B cell (primary cell): ENCODE measurements at regions not wholly inside any gene's neighbourhood (a gene's known extent, or its start where the extent isn't known, plus 50 kb on each side); places are given as distances from the start of the nearest gene placed in this dataset.

Source experiments
- ATAC-seq: fragments of 200-7000 bp; cut with Tn5 transposase; one replicate; pipeline ENCODE4 v1.10.0; 2021; ENCODE audit warnings: low read depth, mild to moderate bottlenecking, moderate number of reproducible peaks, moderate library complexity
- CTCF ChIA-PET: fragments of 350-600 bp; sonication (Branson Sonifier 250); formaldehyde crosslinking; loops from one replicate; lab custom pipeline; 2021; ENCODE audit warnings: antibody characterized with exemption, inconsistent platforms; lab: Charles Lee
- POLR2A ChIA-PET: fragments of 350-600 bp; sonication (Branson Sonifier 250); formaldehyde crosslinking; loops from one replicate; lab custom pipeline; 2021; ENCODE audit warnings: antibody characterized with exemption; lab: Charles Lee
- DNase-seq: peaks from one replicate; pipeline ENCODE4 v3.0.0; 2013
- H2AFZ ChIP-seq: 2 replicates; pipeline ENCODE4 v1.6.1; 2012; ENCODE audit warnings: mild to moderate bottlenecking, low read depth, low read length; ENCODE audit not compliant: insufficient read depth, poor library complexity, severe bottlenecking
- H3K27ac ChIP-seq, 2 donors: 1 replicate in 1 of 2; 2 replicates in 1 of 2; pipeline ENCODE4 v1.5.1; 2012 to 2013; ENCODE audit warnings: low read length in 2 of 2, mild to moderate bottlenecking in 2 of 2, moderate library complexity in 1 of 2
- H3K27me3 ChIP-seq, 4 experiments: fragments of 200-600 bp in 1 of 4; sonication (generic) in 1 of 4; replicated peaks in 1 of 4; 1 replicate in 2 of 4; 2 replicates in 2 of 4; pipeline versions ENCODE4 v1.6.1 to v1.7.0; 2013 to 2016; ENCODE audit warnings: low read length in 3 of 4, mild to moderate bottlenecking in 2 of 4, mixed read lengths in 1 of 4, moderate library complexity in 1 of 4; ENCODE audit not compliant: insufficient read depth in 4 of 4, control insufficient read depth in 3 of 4; ENCODE audit errors: control extremely low read depth in 1 of 4
- H3K36me3 ChIP-seq, 2 experiments: replicated peaks in 1 of 2; 1 replicate in 1 of 2; 2 replicates in 1 of 2; pipeline versions ENCODE4 v1.6.1 to v1.7.1; 2013; ENCODE audit warnings: low read length in 1 of 2; ENCODE audit not compliant: insufficient read depth in 2 of 2, control insufficient read depth in 1 of 2; ENCODE audit errors: control extremely low read depth in 1 of 2, extremely low read depth in 1 of 2
- H3K4me1 ChIP-seq, 2 donors: fragments of 200-600 bp in 1 of 2; sonication (generic) in 1 of 2; 1 replicate in 1 of 2; 2 replicates in 1 of 2; pipeline versions ENCODE4 v1.5.1 to v1.6.1; 2013 to 2017; ENCODE audit warnings: low read length in 2 of 2; ENCODE audit not compliant: control insufficient read depth in 2 of 2, insufficient read depth in 2 of 2
- H3K4me2 ChIP-seq: replicated peaks from 2 replicates; pipeline ENCODE3; 2012; ENCODE audit warnings: mild to moderate bottlenecking, low read depth, low read length; ENCODE audit not compliant: poor library complexity, severe bottlenecking
- H3K4me3 ChIP-seq, 5 experiments: fragments of 200-600 bp in 1 of 5; sonication (generic) in 1 of 5; 1 replicate in 3 of 5; 2 replicates in 2 of 5; pipeline versions ENCODE4 v1.5.1 to v1.7.0; 2011 to 2016; ENCODE audit warnings: low read length in 4 of 5, mild to moderate bottlenecking in 4 of 5, low read depth in 2 of 5, control low read depth in 1 of 5, moderate library complexity in 1 of 5; ENCODE audit not compliant: insufficient read depth in 1 of 5; ENCODE audit errors: control extremely low read depth in 1 of 5, extremely low read depth in 1 of 5
- H3K79me2 ChIP-seq: fragments of 200-600 bp; sonication (generic); one replicate; pipeline ENCODE4 v1.6.0; 2016; ENCODE audit warnings: low read length; ENCODE audit not compliant: control insufficient read depth, insufficient read depth
- H3K9ac ChIP-seq: fragments of 200-600 bp; sonication (generic); 2 replicates; pipeline ENCODE4 v1.6.1; 2017; ENCODE audit warnings: mild to moderate bottlenecking, low read length, moderate library complexity
- H3K9me3 ChIP-seq, 3 donors: one replicate each; pipeline versions ENCODE4 v1.6.1 to v1.7.1; 2013; ENCODE audit warnings: low read length in 2 of 3; ENCODE audit not compliant: control insufficient read depth in 2 of 3, insufficient read depth in 1 of 3; ENCODE audit errors: control extremely low read depth in 1 of 3
- H4K20me1 ChIP-seq: 2 replicates; pipeline ENCODE4 v1.6.0; 2012; ENCODE audit warnings: mild to moderate bottlenecking, low read length; ENCODE audit not compliant: insufficient read depth, control insufficient read depth, poor library complexity, severe bottlenecking
- H3K27ac Mint-ChIP-seq: one replicate; pipeline ENCODE4 v1.8.0; 2021; ENCODE audit warnings: mixed read lengths
- H3K27me3 Mint-ChIP-seq: one replicate; pipeline ENCODE4 v1.8.0; 2021; ENCODE audit warnings: mixed read lengths
- H3K4me1 Mint-ChIP-seq: one replicate; pipeline ENCODE4 v1.8.0; 2021; ENCODE audit warnings: mixed read lengths
- H3K4me3 Mint-ChIP-seq: one replicate; pipeline ENCODE4 v1.8.0; 2021; ENCODE audit warnings: mixed read lengths
- H3K9me3 Mint-ChIP-seq: one replicate; pipeline ENCODE4 v1.8.0; 2022; ENCODE audit warnings: mixed read lengths; ENCODE audit not compliant: insufficient read depth
- CTCF ChIP-seq: fragments of 200-600 bp; IDR thresholded peaks from one replicate; pipeline ENCODE4 v1.8.0; 2022; ENCODE audit warnings: antibody characterized with exemption, mild to moderate bottlenecking
- EZH2 ChIP-seq: IDR thresholded peaks from 2 replicates; pipeline ENCODE4 v1.6.1; 2012; ENCODE audit warnings: borderline replicate concordance, low read depth, mild to moderate bottlenecking, moderate library complexity, low read length; ENCODE audit not compliant: insufficient read depth, poor library complexity, severe bottlenecking
- WGBS: methylation state at CpG from one replicate; pipeline ENCODE4 v1.1.5; 2013; ENCODE audit warnings: missing lambda C conversion rate; ENCODE audit not compliant: insufficient coverage; 5-methylcytosine and 5-hydroxymethylcytosine counted together
- intact Hi-C: fragments of 100-400 bp; cut with micrococcal nuclease; formaldehyde crosslinking; loops from one replicate; pipeline ENCODE4 v1.10.0; 2022

- 90% methylated on average over 2 of the region's 3 CpGs for WGBS
- H3K4me3 ChIP-seq, result no peak overlapping the region
- no peaks in the 10 kb centered on the region for H3K4me1 ChIP-seq
- DNase-seq, result no peak
- no peak overlapping the region for H2AFZ ChIP-seq
- no peaks in the 10 kb centered on the region for H4K20me1 ChIP-seq
- H3K9me3 ChIP-seq, result peaks cover 0 to 7% (median 0%) of the 10 kb centered on the region in 3 donors
- H3K79me2 ChIP-seq, result no peaks in the 10 kb centered on the region
- no peak for ATAC-seq
- Mint-ChIP-seq H3K27me3 (no peaks in the 10 kb centered on the region), H3K9me3 (peaks cover 3% of the 10 kb centered on the region), H3K27ac (no peak overlapping the region), H3K4me3 (no peak overlapping the region), H3K4me1 (no peaks in the 10 kb centered on the region)
- no peaks in the 10 kb centered on the region for H3K36me3 ChIP-seq
- H3K27me3 ChIP-seq, result no peaks in the 10 kb centered on the region
- POLR2A ChIA-PET, result no interaction called here
- H3K27ac ChIP-seq, result no peak overlapping the region
- H3K9ac ChIP-seq, result no peak overlapping the region
- TF ChIP-seq CTCF (no peak), EZH2 (no peak)
- intact Hi-C loops, result no loop called here
- no peak overlapping the region for H3K4me2 ChIP-seq
- CTCF ChIA-PET, result no interaction called here
Measured at GRCh38 chr1:187078321-187078720, 249.6 kb downstream of the PLA2G4A start.

GRCh38 chr1:187078916-187079315 is 250.2 kb downstream of the PLA2G4A start:
- H3K9ac ChIP-seq, result no peak overlapping the region
- H3K79me2 ChIP-seq, result no peaks in the 10 kb centered on the region
- intact Hi-C loops, result no loop called here
- ATAC-seq (no peak), DNase-seq (no peak)
- CTCF ChIA-PET, result no interaction called here
- H3K36me3 ChIP-seq, result no peaks in the 10 kb centered on the region
- Mint-ChIP-seq H3K4me1 (no peaks in the 10 kb centered on the region), H3K27ac (no peak overlapping the region), H3K4me3 (no peak overlapping the region), H3K9me3 (peaks cover 3% of the 10 kb centered on the region), H3K27me3 (no peaks in the 10 kb centered on the region)
- POLR2A ChIA-PET, result no interaction called here
- H3K4me3 ChIP-seq, result no peak overlapping the region
- 63% methylated on average over 1 of the region's 2 CpGs for WGBS
- H3K9me3 ChIP-seq, result peaks cover 0 to 6% (median 0%) of the 10 kb centered on the region in 3 donors
- no peaks in the 10 kb centered on the region for H4K20me1 ChIP-seq
- H3K4me2 ChIP-seq, result no peak overlapping the region
- H2AFZ ChIP-seq, result no peak overlapping the region
- no peak overlapping the region for H3K27ac ChIP-seq
- no peaks in the 10 kb centered on the region for H3K4me1 ChIP-seq
- H3K27me3 ChIP-seq, result no peaks in the 10 kb centered on the region
- TF ChIP-seq EZH2, result no peak
